T-helper 1 cell (primary cell): ENCODE measurements at regions not wholly inside any gene's neighbourhood (a gene's known extent, or its start where the extent isn't known, plus 50 kb on each side); places are given as distances from the start of the nearest gene placed in this dataset.

Experiments
- DNase-seq, 5 donors: peaks; one replicate each; pipeline ENCODE4 v3.0.0-alpha.2; 2012 to 2020

GRCh38 chr2:30048636-30049175 is 98.1 kb upstream of the YPEL5 start:
- no peak for DNase-seq

GRCh38 chr2:30055548-30055947 is 91.3 kb upstream of the YPEL5 start:
- DNase-seq: no peak

GRCh38 chr2:30060562-30060961 is 86.2 kb upstream of the YPEL5 start:
- no peak for DNase-seq

- no peak for DNase-seq
These were observed 78.7 kb upstream of the YPEL5 start for GRCh38 chr2:30068067-30068466.

DNA sequence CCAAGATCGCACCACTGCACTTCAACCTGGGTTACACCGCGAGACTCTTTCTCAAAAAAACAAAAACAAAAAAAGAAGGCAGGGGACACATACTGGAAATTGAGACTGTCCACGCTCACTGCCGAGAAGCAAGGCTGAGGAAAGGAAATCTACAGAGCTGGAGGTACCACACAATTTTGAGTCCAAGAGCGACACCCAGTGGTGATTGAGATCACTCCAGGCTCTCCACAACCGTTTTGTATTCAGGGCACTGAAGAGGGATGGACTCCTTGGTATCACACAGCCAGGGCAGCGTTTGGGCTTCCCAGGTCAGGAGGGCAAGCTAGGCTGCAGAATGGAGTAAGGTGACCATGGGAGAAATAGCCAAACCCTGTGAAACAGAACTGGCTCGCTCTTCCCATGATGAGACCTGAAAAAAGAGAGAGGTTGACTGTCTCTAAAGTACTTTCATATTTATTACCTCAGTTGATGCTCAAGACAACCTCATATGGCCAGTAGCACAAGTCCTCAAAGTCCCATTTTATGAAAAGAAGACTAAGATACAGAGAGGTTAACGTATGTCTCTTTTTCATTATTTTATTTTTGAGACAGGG is 74.5 kb upstream of the YPEL5 start:
- peak in 4 of 5 donors; percentile 21 to 60 (median 48) for DNase-seq

DNA sequence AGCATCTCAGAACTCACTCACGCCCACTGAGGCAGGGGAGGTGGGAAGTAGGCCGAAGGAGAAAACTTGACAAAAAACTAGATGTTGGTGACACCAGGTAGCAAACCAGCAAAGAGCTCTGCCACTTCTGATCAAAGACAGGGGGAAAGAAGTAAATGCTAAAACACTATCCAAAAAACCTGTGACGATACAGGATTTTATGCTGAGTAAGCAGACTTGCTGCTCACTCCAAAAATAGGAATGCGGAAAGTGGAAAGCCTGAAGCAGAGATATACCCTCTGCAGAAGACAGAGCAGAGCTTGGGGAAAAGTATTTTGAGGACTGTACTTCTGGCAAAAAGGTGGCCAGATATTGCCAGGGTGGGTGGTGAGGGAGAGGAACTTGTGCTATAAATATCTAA is 73.3 kb upstream of the YPEL5 start:
- no peak for DNase-seq

DNA sequence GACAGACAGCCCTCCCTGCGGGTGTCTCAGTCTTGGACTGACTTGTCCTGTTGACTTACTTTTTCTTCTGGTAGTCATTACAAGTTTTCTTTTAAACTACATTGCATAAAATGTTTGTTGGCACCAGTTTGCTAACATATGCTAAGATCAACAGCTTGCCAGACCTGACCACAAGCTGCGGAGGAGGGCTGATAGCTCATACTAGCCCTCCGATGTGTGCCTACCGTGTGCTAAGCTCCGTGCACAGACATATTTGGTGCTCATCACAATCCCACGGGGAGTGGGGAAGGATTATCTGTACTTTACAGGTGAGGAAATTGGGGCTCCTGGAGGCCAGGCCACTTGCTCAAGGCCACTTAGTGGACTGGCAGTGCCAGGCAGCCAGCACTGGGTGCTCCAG is 72.8 kb upstream of the YPEL5 start:
- DNase-seq: no peak

GRCh38 chr2:30078521-30078920 is 68.3 kb upstream of the YPEL5 start:
- DNase-seq: no peak

DNA sequence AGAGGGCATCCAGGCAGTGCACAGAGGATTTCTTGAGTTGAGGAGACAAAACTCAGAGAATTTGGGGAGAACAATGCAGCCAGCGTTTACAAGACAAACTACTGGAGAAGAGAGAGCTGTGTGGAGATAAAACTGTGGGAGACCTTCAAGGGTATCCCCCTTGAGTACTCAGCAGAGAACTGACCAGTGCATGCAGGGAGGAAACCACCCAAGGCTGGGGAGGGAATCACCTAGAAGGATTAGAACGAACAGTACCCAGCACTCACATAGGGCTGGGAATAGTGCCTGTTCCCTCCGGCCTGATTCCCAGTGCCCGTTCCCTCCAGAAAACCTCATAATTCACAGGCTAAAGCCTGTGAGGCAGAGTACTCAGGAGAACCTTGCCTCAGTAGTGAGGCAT is 61.9 kb upstream of the YPEL5 start:
- DNase-seq: no peak

- DNase-seq: no peak
These were observed 57.6 kb upstream of the YPEL5 start for GRCh38 chr2:30089171-30089570.

DNA sequence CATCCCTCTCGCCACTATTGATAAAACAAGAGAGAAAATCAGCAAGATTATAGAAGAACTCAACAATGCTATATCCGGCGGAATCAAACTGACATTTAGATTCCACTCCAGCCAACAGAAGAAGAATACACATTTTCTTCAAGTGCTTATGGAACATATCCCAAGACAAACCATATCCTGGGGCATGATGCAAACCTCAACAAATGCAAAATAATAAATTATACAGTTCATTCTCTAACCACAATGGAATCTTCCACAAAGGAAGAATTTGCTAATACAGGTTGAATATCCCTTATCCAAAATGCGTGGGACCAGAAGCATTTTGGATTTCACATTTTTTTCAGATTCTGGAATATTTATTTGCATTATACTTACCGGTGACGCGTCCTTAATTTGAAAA is 51.4 kb upstream of the YPEL5 start:
- DNase-seq: no peak

GRCh38 chr2:30096451-30096850 is 50.4 kb upstream of the YPEL5 start:
- no peak for DNase-seq
